Esophagus muscularis mucosa (tissue), 4 donors: ENCODE measurements at regions not wholly inside any gene's neighbourhood (a gene's known extent, or its start where the extent isn't known, plus 50 kb on each side); places are given as distances from the start of the nearest gene placed in this dataset.

ENCODE experiments used
- EP300 ChIP-seq: sonication (generic); formaldehyde crosslinking; IDR thresholded peaks from one replicate; pipeline ENCODE4 v1.6.1; 2017; ENCODE audit warnings: antibody characterized with exemption
- POLR2A ChIP-seq: fragments of 450-650 bp; IDR thresholded peaks from one replicate; pipeline ENCODE4 v1.6.1; 2017; ENCODE audit warnings: antibody characterized with exemption, moderate library complexity, mild to moderate bottlenecking, low read depth
- TF ChIP-seq, protein P1 (sequence below), 3 experiments: fragments of 200-600 bp in 2 of 3; fragments of 450-650 bp in 1 of 3; sonication (generic) in 2 of 3; IDR thresholded peaks; one replicate each; pipeline ENCODE4 v1.5.1; 2017 to 2019; ENCODE audit warnings: antibody characterized with exemption in 3 of 3, mild to moderate bottlenecking in 2 of 3, moderate library complexity in 1 of 3

- TF ChIP-seq, protein P1, sequence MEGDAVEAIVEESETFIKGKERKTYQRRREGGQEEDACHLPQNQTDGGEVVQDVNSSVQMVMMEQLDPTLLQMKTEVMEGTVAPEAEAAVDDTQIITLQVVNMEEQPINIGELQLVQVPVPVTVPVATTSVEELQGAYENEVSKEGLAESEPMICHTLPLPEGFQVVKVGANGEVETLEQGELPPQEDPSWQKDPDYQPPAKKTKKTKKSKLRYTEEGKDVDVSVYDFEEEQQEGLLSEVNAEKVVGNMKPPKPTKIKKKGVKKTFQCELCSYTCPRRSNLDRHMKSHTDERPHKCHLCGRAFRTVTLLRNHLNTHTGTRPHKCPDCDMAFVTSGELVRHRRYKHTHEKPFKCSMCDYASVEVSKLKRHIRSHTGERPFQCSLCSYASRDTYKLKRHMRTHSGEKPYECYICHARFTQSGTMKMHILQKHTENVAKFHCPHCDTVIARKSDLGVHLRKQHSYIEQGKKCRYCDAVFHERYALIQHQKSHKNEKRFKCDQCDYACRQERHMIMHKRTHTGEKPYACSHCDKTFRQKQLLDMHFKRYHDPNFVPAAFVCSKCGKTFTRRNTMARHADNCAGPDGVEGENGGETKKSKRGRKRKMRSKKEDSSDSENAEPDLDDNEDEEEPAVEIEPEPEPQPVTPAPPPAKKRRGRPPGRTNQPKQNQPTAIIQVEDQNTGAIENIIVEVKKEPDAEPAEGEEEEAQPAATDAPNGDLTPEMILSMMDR (IDR thresholded peaks at IDR 0.05), result no peak
- TF ChIP-seq EP300, result no peak
- TF ChIP-seq POLR2A, result no peak
Measured at GRCh38 chr13:94886191-94886590, 173.8 kb upstream of the SOX21 start.
